ENCODE measurements at regions not wholly inside any gene's neighbourhood (a gene's known extent, or its start where the extent isn't known, plus 50 kb on each side); places are given as distances from the start of the nearest gene placed in this dataset.

GRCh38 chr12:60191271-60191670 is 595.4 kb downstream of the SLC16A7 start:
- Histone ChIP-seq H3K4me3 (ENCODE audit: extremely low read depth in 1 of 4, insufficient read depth in 2 of 4, low read depth in 3 of 4, low read length in 4 of 4) (no peak overlapping the region), H3K56ac (replicated peaks; ENCODE audit: insufficient read length, low read depth, low read length) (no peak overlapping the region), H3K9ac (replicated peaks in 1 of 4; ENCODE audit: extremely low read depth in 1 of 4, low read depth in 3 of 4, low read length in 3 of 4) (no peak overlapping the region), H3K23me2 (ENCODE audit: low read depth, low read length) (no peaks in the 10 kb centered on the region), H2BK15ac (ENCODE audit: low read length) (no peak overlapping the region), H3K79me1 (ENCODE audit: low read depth, low read length) (no peaks in the 10 kb centered on the region), H4K5ac (ENCODE audit: insufficient read length, low read depth, low read length) (no peak overlapping the region), H3K4ac (replicated peaks; ENCODE audit: insufficient read length, low read depth, low read length) (no peak overlapping the region), H3K4me1 (replicated peaks in 1 of 4; ENCODE audit: control insufficient read depth in 3 of 4, insufficient read depth in 4 of 4, low read length in 3 of 4) (no peaks in the 10 kb centered on the region), H3K18ac (ENCODE audit: extremely low read depth, low read length) (no peak overlapping the region), H2BK5ac (ENCODE audit: low read depth, low read length) (no peak overlapping the region), H2BK120ac (replicated peaks; ENCODE audit: low read depth, low read length) (no peak overlapping the region), H3K14ac (ENCODE audit: insufficient read length) (no peak overlapping the region), H2AK5ac (ENCODE audit: low read depth, low read length) (no peak overlapping the region), H2BK12ac (ENCODE audit: low read depth, low read length) (no peak overlapping the region), H4K8ac (ENCODE audit: extremely low read depth, insufficient read depth, low read length) (no peak overlapping the region), H3K4me2 (ENCODE audit: insufficient read depth in 1 of 2, low read depth in 2 of 2, low read length in 2 of 2) (no peak overlapping the region), H2AFZ (ENCODE audit: low read length) (no peak overlapping the region), H2BK20ac (ENCODE audit: low read length) (no peak overlapping the region), H3K27me3 (replicated peaks in 1 of 4; ENCODE audit: control insufficient read depth in 3 of 4, extremely low read depth in 1 of 4, insufficient read depth in 3 of 4, low read length in 3 of 4) (no peaks in the 10 kb centered on the region), H3K79me2 (ENCODE audit: control insufficient read depth in 1 of 2, insufficient read depth in 2 of 2, low read length in 2 of 2) (no peaks in the 10 kb centered on the region), H4K91ac (replicated peaks; ENCODE audit: insufficient read length, low read length) (no peak overlapping the region), H4K20me1 (replicated peaks in 1 of 2; ENCODE audit: control insufficient read depth in 1 of 2, insufficient read depth in 2 of 2, low read length in 2 of 2) (no peaks in the 10 kb centered on the region), H3K27ac (ENCODE audit: low read depth, low read length) (no peak overlapping the region), H3K9me3 (ENCODE audit: insufficient read depth in 2 of 2, low read depth in 1 of 2, low read length in 1 of 2) (no peaks in the 10 kb centered on the region), H3K36me3 (ENCODE audit: control insufficient read depth in 2 of 4, insufficient read depth in 4 of 4, low read length in 3 of 4) (no peaks in the 10 kb centered on the region), H3K23ac (ENCODE audit: insufficient read length) (no peak overlapping the region)
- WGBS, 2 experiments (ENCODE audit: extremely low coverage in 1 of 2, insufficient coverage in 1 of 2, insufficient read length in 1 of 2, insufficient replicate concordance in 2 of 2, low coverage in 1 of 2, low lambda C conversion rate in 2 of 2, missing lambda C conversion rate in 1 of 2): 75% methylated on average over 1 of the region's 1 CpG; no CpG with 5 or more reads in 1 of the 2 experiments
- POLR2A ChIA-PET (ENCODE audit: partially characterized antibody): no interaction called here
- TF ChIP-seq SIX5 (IDR thresholded peaks at IDR 0.05; ENCODE audit: low read depth, low read length): no peak
- TF ChIP-seq SP1 (IDR thresholded peaks at IDR 0.05; ENCODE audit: low read depth, low read length): no peak
- TF ChIP-seq KDM4A (IDR thresholded peaks at IDR 0.05; ENCODE audit: low read depth, low read length, severe bottlenecking): no peak
- no peak for TF ChIP-seq TCF12 (IDR thresholded peaks at IDR 0.05; ENCODE audit: low read depth, low read length)
- TF ChIP-seq CBX5 (IDR thresholded peaks at IDR 0.05; ENCODE audit: low read depth, low read length): no peak
- TF ChIP-seq, protein P1, sequence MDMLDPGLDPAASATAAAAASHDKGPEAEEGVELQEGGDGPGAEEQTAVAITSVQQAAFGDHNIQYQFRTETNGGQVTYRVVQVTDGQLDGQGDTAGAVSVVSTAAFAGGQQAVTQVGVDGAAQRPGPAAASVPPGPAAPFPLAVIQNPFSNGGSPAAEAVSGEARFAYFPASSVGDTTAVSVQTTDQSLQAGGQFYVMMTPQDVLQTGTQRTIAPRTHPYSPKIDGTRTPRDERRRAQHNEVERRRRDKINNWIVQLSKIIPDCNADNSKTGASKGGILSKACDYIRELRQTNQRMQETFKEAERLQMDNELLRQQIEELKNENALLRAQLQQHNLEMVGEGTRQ (IDR thresholded peaks at IDR 0.05; ENCODE audit: low read length): no peak
- no peak for TF ChIP-seq CBX8 (IDR thresholded peaks at IDR 0.05; ENCODE audit: borderline replicate concordance, low read depth, low read length)
- TF ChIP-seq RXRA (IDR thresholded peaks at IDR 0.05; ENCODE audit: insufficient read depth, low read depth, low read length): no peak
- TF ChIP-seq SAP30 (IDR thresholded peaks at IDR 0.05; ENCODE audit: insufficient read depth, insufficient replicate concordance, low read length): no peak
- no peak for TF ChIP-seq SIRT6 (IDR thresholded peaks at IDR 0.05; ENCODE audit: low read length)
- TF ChIP-seq MAFK (IDR thresholded peaks at IDR 0.05; ENCODE audit: low read depth, low read length): no peak
- FAIRE-seq: no peak
- DNase-seq (ENCODE audit: low read depth in 1 of 2, low spot score in 2 of 2): no peak
- CTCF ChIA-PET (ENCODE audit: partially characterized antibody): no interaction called here
